ENCODE measurements at regions not wholly inside any gene's neighbourhood (a gene's known extent, or its start where the extent isn't known, plus 50 kb on each side); places are given as distances from the start of the nearest gene placed in this dataset.

GRCh38 chr4:159540501-159540900 is 437.6 kb downstream of the RAPGEF2 start:
- Histone ChIP-seq H3K18ac (ENCODE audit: low read length) (no peak overlapping the region), H3K4me1 (ENCODE audit: control insufficient read depth in 1 of 2, insufficient read depth in 2 of 2, low read length in 2 of 2) (no peaks in the 10 kb centered on the region), H3K14ac (ENCODE audit: low read length) (no peak overlapping the region), H3K9me3 (ENCODE audit: insufficient read depth, low read depth, low read length) (no peaks in the 10 kb centered on the region), H2BK120ac (ENCODE audit: insufficient read depth, low read length, poor library complexity) (no peak overlapping the region), H4K91ac (ENCODE audit: low read depth, low read length) (no peak overlapping the region), H3K27ac (ENCODE audit: low read depth, low read length) (no peak overlapping the region), H3K79me2 (ENCODE audit: control insufficient read depth, insufficient read depth, low read length, poor library complexity) (peaks cover 2% of the 10 kb centered on the region), H3K4ac (ENCODE audit: low read depth, low read length) (no peak overlapping the region), H3K36me3 (ENCODE audit: control insufficient read depth in 1 of 2, insufficient read depth in 2 of 2, low read length in 2 of 2) (no peaks in the 10 kb centered on the region), H3K9ac (ENCODE audit: low read length) (no peak overlapping the region), H3K4me3 (ENCODE audit: low read depth, low read length) (no peak overlapping the region), H3K27me3 (ENCODE audit: insufficient read depth, low read length) (no peaks in the 10 kb centered on the region), H3K4me2 (ENCODE audit: low read length) (no peak overlapping the region), H3K23ac (ENCODE audit: low read length) (no peak overlapping the region), H2AFZ (ENCODE audit: insufficient read depth, low read length, poor library complexity) (no peak overlapping the region), H3K79me1 (ENCODE audit: low read length) (no peaks in the 10 kb centered on the region), H4K8ac (ENCODE audit: low read depth, low read length) (no peak overlapping the region), H2AK5ac (ENCODE audit: low read length) (no peak overlapping the region), H2BK12ac (ENCODE audit: low read length) (no peak overlapping the region), H4K12ac (ENCODE audit: low read depth, low read length) (no peak overlapping the region), H2BK5ac (ENCODE audit: low read depth, low read length, poor library complexity) (no peak overlapping the region)
- DNase-seq, result no peak
- no CpG with 5 or more reads among the region's 4 CpGs for WGBS (ENCODE audit: extremely low coverage, insufficient coverage, insufficient read length)

- no peaks in the 10 kb centered on the region for H3K27me3 ChIP-seq (ENCODE audit: insufficient read depth, low read length)
- H3K9me3 ChIP-seq (ENCODE audit: insufficient read depth, low read depth, low read length), result no peaks in the 10 kb centered on the region
- no peak overlapping the region for H3K18ac ChIP-seq (ENCODE audit: low read length)
- no CpG with 5 or more reads among the region's 2 CpGs for WGBS (ENCODE audit: extremely low coverage, insufficient coverage, insufficient read length)
- no peak overlapping the region for H4K91ac ChIP-seq (ENCODE audit: low read depth, low read length)
- H3K36me3 ChIP-seq (ENCODE audit: control insufficient read depth in 1 of 2, insufficient read depth in 2 of 2, low read length in 2 of 2), result no peaks in the 10 kb centered on the region
- no peak overlapping the region for H3K23ac ChIP-seq (ENCODE audit: low read length)
- no peak overlapping the region for H2AFZ ChIP-seq (ENCODE audit: insufficient read depth, low read length, poor library complexity)
- no peak overlapping the region for H3K14ac ChIP-seq (ENCODE audit: low read length)
- no peak overlapping the region for H2BK12ac ChIP-seq (ENCODE audit: low read length)
- H2BK5ac ChIP-seq (ENCODE audit: low read depth, low read length, poor library complexity), result no peak overlapping the region
- no peak overlapping the region for H3K27ac ChIP-seq (ENCODE audit: low read depth, low read length)
- DNase-seq, result no peak
- no peak overlapping the region for H3K4ac ChIP-seq (ENCODE audit: low read depth, low read length)
- no peak overlapping the region for H3K4me3 ChIP-seq (ENCODE audit: low read depth, low read length)
- H3K4me1 ChIP-seq (ENCODE audit: control insufficient read depth in 1 of 2, insufficient read depth in 2 of 2, low read length in 2 of 2), result no peaks in the 10 kb centered on the region
- no peaks in the 10 kb centered on the region for H3K79me1 ChIP-seq (ENCODE audit: low read length)
- no peak overlapping the region for H4K8ac ChIP-seq (ENCODE audit: low read depth, low read length)
- no peak overlapping the region for H3K9ac ChIP-seq (ENCODE audit: low read length)
- no peak overlapping the region for H3K4me2 ChIP-seq (ENCODE audit: low read length)
- H4K12ac ChIP-seq (ENCODE audit: low read depth, low read length), result no peak overlapping the region
- H2AK5ac ChIP-seq (ENCODE audit: low read length), result no peak overlapping the region
- peaks cover 2% of the 10 kb centered on the region for H3K79me2 ChIP-seq (ENCODE audit: control insufficient read depth, insufficient read depth, low read length, poor library complexity)
- H2BK120ac ChIP-seq (ENCODE audit: insufficient read depth, low read length, poor library complexity), result no peak overlapping the region
Measured at GRCh38 chr4:159541143-159541542, 438.3 kb downstream of the RAPGEF2 start.

- H3K9ac ChIP-seq (ENCODE audit: low read length), result no peak overlapping the region
- H2BK5ac ChIP-seq (ENCODE audit: low read depth, low read length, poor library complexity), result no peak overlapping the region
- H3K23ac ChIP-seq (ENCODE audit: low read length), result no peak overlapping the region
- no peak overlapping the region for H3K18ac ChIP-seq (ENCODE audit: low read length)
- no peak overlapping the region for H3K27ac ChIP-seq (ENCODE audit: low read depth, low read length)
- H3K4me3 ChIP-seq (ENCODE audit: low read depth, low read length), result no peak overlapping the region
- no peaks in the 10 kb centered on the region for H3K36me3 ChIP-seq (ENCODE audit: control insufficient read depth in 1 of 2, insufficient read depth in 2 of 2, low read length in 2 of 2)
- H3K27me3 ChIP-seq (ENCODE audit: insufficient read depth, low read length), result no peaks in the 10 kb centered on the region
- H4K8ac ChIP-seq (ENCODE audit: low read depth, low read length), result no peak overlapping the region
- H2BK120ac ChIP-seq (ENCODE audit: insufficient read depth, low read length, poor library complexity), result no peak overlapping the region
- H4K91ac ChIP-seq (ENCODE audit: low read depth, low read length), result no peak overlapping the region
- H4K12ac ChIP-seq (ENCODE audit: low read depth, low read length), result no peak overlapping the region
- H2BK12ac ChIP-seq (ENCODE audit: low read length), result no peak overlapping the region
- H3K4ac ChIP-seq (ENCODE audit: low read depth, low read length), result no peak overlapping the region
- H3K4me1 ChIP-seq (ENCODE audit: control insufficient read depth in 1 of 2, insufficient read depth in 2 of 2, low read length in 2 of 2), result no peaks in the 10 kb centered on the region
- no peak overlapping the region for H2AFZ ChIP-seq (ENCODE audit: insufficient read depth, low read length, poor library complexity)
- no peaks in the 10 kb centered on the region for H3K79me1 ChIP-seq (ENCODE audit: low read length)
- peaks cover 2% of the 10 kb centered on the region for H3K79me2 ChIP-seq (ENCODE audit: control insufficient read depth, insufficient read depth, low read length, poor library complexity)
- H2AK5ac ChIP-seq (ENCODE audit: low read length), result no peak overlapping the region
- H3K9me3 ChIP-seq (ENCODE audit: insufficient read depth, low read depth, low read length), result no peaks in the 10 kb centered on the region
- no peak overlapping the region for H3K14ac ChIP-seq (ENCODE audit: low read length)
- WGBS (ENCODE audit: extremely low coverage, insufficient coverage, insufficient read length), result no CpG with 5 or more reads among the region's 1 CpG
- DNase-seq, result no peak
- H3K4me2 ChIP-seq (ENCODE audit: low read length), result no peak overlapping the region
Measured at GRCh38 chr4:159542296-159542695, 439.4 kb downstream of the RAPGEF2 start.

- DNase-seq, result no peak
- no peak overlapping the region for H3K4me2 ChIP-seq (ENCODE audit: low read length)
- H3K79me2 ChIP-seq (ENCODE audit: control insufficient read depth, insufficient read depth, low read length, poor library complexity), result peaks cover 2% of the 10 kb centered on the region
- H3K79me1 ChIP-seq (ENCODE audit: low read length), result no peaks in the 10 kb centered on the region
- no peaks in the 10 kb centered on the region for H3K9me3 ChIP-seq (ENCODE audit: insufficient read depth, low read depth, low read length)
- H4K12ac ChIP-seq (ENCODE audit: low read depth, low read length), result no peak overlapping the region
- H3K14ac ChIP-seq (ENCODE audit: low read length), result no peak overlapping the region
- WGBS (ENCODE audit: extremely low coverage, insufficient coverage, insufficient read length), result no CpG with 5 or more reads among the region's 5 CpGs
- no peak overlapping the region for H3K18ac ChIP-seq (ENCODE audit: low read length)
- H2BK5ac ChIP-seq (ENCODE audit: low read depth, low read length, poor library complexity), result no peak overlapping the region
- no peaks in the 10 kb centered on the region for H3K36me3 ChIP-seq (ENCODE audit: control insufficient read depth in 1 of 2, insufficient read depth in 2 of 2, low read length in 2 of 2)
- no peak overlapping the region for H3K4ac ChIP-seq (ENCODE audit: low read depth, low read length)
- no peak overlapping the region for H4K91ac ChIP-seq (ENCODE audit: low read depth, low read length)
- no peak overlapping the region for H3K23ac ChIP-seq (ENCODE audit: low read length)
- H2BK120ac ChIP-seq (ENCODE audit: insufficient read depth, low read length, poor library complexity), result no peak overlapping the region
- no peak overlapping the region for H2BK12ac ChIP-seq (ENCODE audit: low read length)
- no peaks in the 10 kb centered on the region for H3K4me1 ChIP-seq (ENCODE audit: control insufficient read depth in 1 of 2, insufficient read depth in 2 of 2, low read length in 2 of 2)
- no peak overlapping the region for H2AFZ ChIP-seq (ENCODE audit: insufficient read depth, low read length, poor library complexity)
- H4K8ac ChIP-seq (ENCODE audit: low read depth, low read length), result no peak overlapping the region
- no peak overlapping the region for H3K27ac ChIP-seq (ENCODE audit: low read depth, low read length)
- no peaks in the 10 kb centered on the region for H3K27me3 ChIP-seq (ENCODE audit: insufficient read depth, low read length)
- H2AK5ac ChIP-seq (ENCODE audit: low read length), result no peak overlapping the region
- H3K4me3 ChIP-seq (ENCODE audit: low read depth, low read length), result no peak overlapping the region
- H3K9ac ChIP-seq (ENCODE audit: low read length), result no peak overlapping the region
Measured at GRCh38 chr4:159543831-159544230, 441.0 kb downstream of the RAPGEF2 start.
